GM23338 (cell line): ENCODE measurements at regions not wholly inside any gene's neighbourhood (a gene's known extent, or its start where the extent isn't known, plus 50 kb on each side); places are given as distances from the start of the nearest gene placed in this dataset.

Experiments
- ATAC-seq: fragments of 200-7000 bp; cut with Tn5 transposase; 3 replicates; pipeline ENCODE4 v1.9.1; 2020
- DNase-seq: peaks from one replicate; pipeline ENCODE4 v3.0.0-alpha.2; 2015; ENCODE audit warnings: low spot score
- H2AFZ ChIP-seq: fragments of 200-600 bp; sonication (generic); 2 replicates; pipeline ENCODE4 v1.8.0; 2016; ENCODE audit warnings: antibody characterized with exemption, mild to moderate bottlenecking, moderate library complexity
- H3F3A ChIP-seq: fragments of 200-600 bp; sonication (generic); replicated peaks from 2 replicates; pipeline ENCODE4 v1.8.0; 2017; ENCODE audit warnings: antibody characterized with exemption, mixed run types, low read depth
- H3K27ac ChIP-seq: fragments of 200-600 bp; sonication (generic); 2 replicates; pipeline ENCODE4 v1.6.1; 2016; ENCODE audit warnings: low read depth
- H3K27me3 ChIP-seq: fragments of 200-600 bp; sonication (generic); 2 replicates; pipeline ENCODE4 v1.8.0; 2016; ENCODE audit warnings: mild to moderate bottlenecking, mixed run types, moderate library complexity; ENCODE audit not compliant: insufficient read depth
- H3K36me3 ChIP-seq: fragments of 200-600 bp; sonication (generic); 2 replicates; pipeline ENCODE4 v1.8.0; 2016; ENCODE audit warnings: mild to moderate bottlenecking; ENCODE audit not compliant: insufficient read depth
- H3K4me1 ChIP-seq: fragments of 200-600 bp; sonication (generic); 2 replicates; pipeline ENCODE4 v1.8.0; 2016; ENCODE audit warnings: mild to moderate bottlenecking, moderate library complexity; ENCODE audit not compliant: insufficient read depth
- H3K4me2 ChIP-seq: fragments of 200-600 bp; sonication (generic); 2 replicates; pipeline ENCODE4 v1.7.1; 2017; ENCODE audit warnings: mixed run types
- H3K4me3 ChIP-seq: fragments of 200-600 bp; sonication (generic); 2 replicates; pipeline ENCODE4 v1.6.1; 2016; ENCODE audit warnings: mixed run types
- H3K79me2 ChIP-seq: fragments of 200-600 bp; sonication (generic); replicated peaks from 2 replicates; pipeline ENCODE4 v1.8.0; 2017; ENCODE audit warnings: mild to moderate bottlenecking; ENCODE audit not compliant: insufficient read depth
- H3K9me2 ChIP-seq: fragments of 200-600 bp; sonication (generic); 2 replicates; pipeline ENCODE4 v1.8.0; 2017; ENCODE audit not compliant: insufficient read depth
- H4K20me1 ChIP-seq: fragments of 200-600 bp; sonication (generic); replicated peaks from 2 replicates; pipeline ENCODE4 v1.8.0; 2017; ENCODE audit warnings: mild to moderate bottlenecking; ENCODE audit not compliant: insufficient read depth
- H3K27ac Mint-ChIP-seq: 2 replicates; pipeline ENCODE4 v1.8.0; 2020; ENCODE audit warnings: inconsistent platforms, mild to moderate bottlenecking, moderate library complexity, mixed read lengths
- H3K27me3 Mint-ChIP-seq: 3 replicates; pipeline ENCODE4 v1.8.0; 2022; ENCODE audit warnings: low read depth, mild to moderate bottlenecking, moderate library complexity, mixed read lengths, inconsistent platforms; ENCODE audit not compliant: insufficient read depth, poor library complexity
- H3K36me3 Mint-ChIP-seq: 3 replicates; pipeline ENCODE4 v1.8.0; 2021; ENCODE audit warnings: low read depth, mild to moderate bottlenecking, inconsistent platforms, moderate library complexity, mixed read lengths
- H3K4me1 Mint-ChIP-seq: 3 replicates; pipeline ENCODE4 v1.8.0; 2020; ENCODE audit warnings: mild to moderate bottlenecking, inconsistent platforms, mixed read lengths
- H3K4me3 Mint-ChIP-seq: 3 replicates; pipeline ENCODE4 v1.8.0; 2021; ENCODE audit warnings: moderate library complexity, mild to moderate bottlenecking, inconsistent platforms, mixed read lengths
- H3K9me3 Mint-ChIP-seq: 3 replicates; pipeline ENCODE4 v1.8.0; 2020; ENCODE audit warnings: moderate library complexity, mild to moderate bottlenecking, inconsistent platforms, mixed read lengths
- CREB1 ChIP-seq: fragments of 250-450 bp; sonication (Bioruptor Pico); IDR thresholded peaks from 2 replicates; pipeline ENCODE4 v1.5.0; 2020; ENCODE audit warnings: low read depth, mild to moderate bottlenecking, moderate library complexity
- CTCF ChIP-seq, 2 experiments: fragments of 200-600 bp in 1 of 2; sonication (generic) in 1 of 2; conservative IDR thresholded peaks; 2 replicates each; pipeline versions ENCODE4 v1.5.1 to v1.6.1; 2016 to 2017; ENCODE audit warnings: antibody characterized with exemption in 2 of 2, low read depth in 2 of 2, mild to moderate bottlenecking in 2 of 2, moderate library complexity in 1 of 2
- EZH2phosphoT487 ChIP-seq: fragments of 200-600 bp; sonication (generic); IDR thresholded peaks from one replicate; pipeline ENCODE4 v1.8.1; 2018; ENCODE audit warnings: antibody characterized with exemption; ENCODE audit not compliant: unreplicated experiment
- JUNB ChIP-seq: IDR thresholded peaks from one replicate; pipeline ENCODE4 v1.6.1; 2016; ENCODE audit warnings: antibody characterized with exemption; ENCODE audit not compliant: unreplicated experiment
- NANOG ChIP-seq: IDR thresholded peaks from 2 replicates; pipeline ENCODE4 v1.6.1; 2016; ENCODE audit warnings: antibody characterized with exemption, borderline replicate concordance
- POLR2AphosphoS5 ChIP-seq: IDR thresholded peaks from 2 replicates; pipeline ENCODE4 v1.6.1; 2016; ENCODE audit warnings: antibody characterized with exemption, low read depth
- ZNF114 ChIP-seq: fragments of 250-450 bp; sonication (Bioruptor Pico); IDR thresholded peaks from 2 replicates; pipeline ENCODE4 v1.5.0; 2020; ENCODE audit warnings: mild to moderate bottlenecking, moderate library complexity
- TF ChIP-seq, protein P1 (sequence below): fragments of 250-450 bp; sonication (Bioruptor Pico); IDR thresholded peaks from 2 replicates; pipeline ENCODE4 v1.5.0; 2020; ENCODE audit warnings: mild to moderate bottlenecking, moderate library complexity

DNA sequence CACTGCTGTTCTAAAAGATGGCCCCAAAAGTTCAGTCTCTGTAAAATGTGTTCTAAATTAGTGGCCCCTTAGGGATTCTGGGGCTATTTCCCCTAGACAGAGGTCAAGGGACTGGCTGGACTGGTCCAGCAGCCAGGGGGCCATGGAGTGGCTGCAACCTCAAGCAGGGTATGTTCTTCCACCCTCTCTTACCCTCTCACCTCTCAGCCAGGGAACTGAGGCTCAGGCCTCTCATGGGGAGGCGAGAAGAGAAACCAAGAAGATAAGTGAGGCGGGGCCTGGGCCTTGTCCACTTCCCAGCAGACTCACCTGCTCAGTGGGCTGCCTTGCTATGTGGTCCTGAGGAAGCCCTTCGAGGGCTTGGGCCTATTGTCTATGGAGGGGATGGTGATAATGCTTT is 339.7 kb downstream of the MYCN start (continued):
- TF ChIP-seq, protein P1, sequence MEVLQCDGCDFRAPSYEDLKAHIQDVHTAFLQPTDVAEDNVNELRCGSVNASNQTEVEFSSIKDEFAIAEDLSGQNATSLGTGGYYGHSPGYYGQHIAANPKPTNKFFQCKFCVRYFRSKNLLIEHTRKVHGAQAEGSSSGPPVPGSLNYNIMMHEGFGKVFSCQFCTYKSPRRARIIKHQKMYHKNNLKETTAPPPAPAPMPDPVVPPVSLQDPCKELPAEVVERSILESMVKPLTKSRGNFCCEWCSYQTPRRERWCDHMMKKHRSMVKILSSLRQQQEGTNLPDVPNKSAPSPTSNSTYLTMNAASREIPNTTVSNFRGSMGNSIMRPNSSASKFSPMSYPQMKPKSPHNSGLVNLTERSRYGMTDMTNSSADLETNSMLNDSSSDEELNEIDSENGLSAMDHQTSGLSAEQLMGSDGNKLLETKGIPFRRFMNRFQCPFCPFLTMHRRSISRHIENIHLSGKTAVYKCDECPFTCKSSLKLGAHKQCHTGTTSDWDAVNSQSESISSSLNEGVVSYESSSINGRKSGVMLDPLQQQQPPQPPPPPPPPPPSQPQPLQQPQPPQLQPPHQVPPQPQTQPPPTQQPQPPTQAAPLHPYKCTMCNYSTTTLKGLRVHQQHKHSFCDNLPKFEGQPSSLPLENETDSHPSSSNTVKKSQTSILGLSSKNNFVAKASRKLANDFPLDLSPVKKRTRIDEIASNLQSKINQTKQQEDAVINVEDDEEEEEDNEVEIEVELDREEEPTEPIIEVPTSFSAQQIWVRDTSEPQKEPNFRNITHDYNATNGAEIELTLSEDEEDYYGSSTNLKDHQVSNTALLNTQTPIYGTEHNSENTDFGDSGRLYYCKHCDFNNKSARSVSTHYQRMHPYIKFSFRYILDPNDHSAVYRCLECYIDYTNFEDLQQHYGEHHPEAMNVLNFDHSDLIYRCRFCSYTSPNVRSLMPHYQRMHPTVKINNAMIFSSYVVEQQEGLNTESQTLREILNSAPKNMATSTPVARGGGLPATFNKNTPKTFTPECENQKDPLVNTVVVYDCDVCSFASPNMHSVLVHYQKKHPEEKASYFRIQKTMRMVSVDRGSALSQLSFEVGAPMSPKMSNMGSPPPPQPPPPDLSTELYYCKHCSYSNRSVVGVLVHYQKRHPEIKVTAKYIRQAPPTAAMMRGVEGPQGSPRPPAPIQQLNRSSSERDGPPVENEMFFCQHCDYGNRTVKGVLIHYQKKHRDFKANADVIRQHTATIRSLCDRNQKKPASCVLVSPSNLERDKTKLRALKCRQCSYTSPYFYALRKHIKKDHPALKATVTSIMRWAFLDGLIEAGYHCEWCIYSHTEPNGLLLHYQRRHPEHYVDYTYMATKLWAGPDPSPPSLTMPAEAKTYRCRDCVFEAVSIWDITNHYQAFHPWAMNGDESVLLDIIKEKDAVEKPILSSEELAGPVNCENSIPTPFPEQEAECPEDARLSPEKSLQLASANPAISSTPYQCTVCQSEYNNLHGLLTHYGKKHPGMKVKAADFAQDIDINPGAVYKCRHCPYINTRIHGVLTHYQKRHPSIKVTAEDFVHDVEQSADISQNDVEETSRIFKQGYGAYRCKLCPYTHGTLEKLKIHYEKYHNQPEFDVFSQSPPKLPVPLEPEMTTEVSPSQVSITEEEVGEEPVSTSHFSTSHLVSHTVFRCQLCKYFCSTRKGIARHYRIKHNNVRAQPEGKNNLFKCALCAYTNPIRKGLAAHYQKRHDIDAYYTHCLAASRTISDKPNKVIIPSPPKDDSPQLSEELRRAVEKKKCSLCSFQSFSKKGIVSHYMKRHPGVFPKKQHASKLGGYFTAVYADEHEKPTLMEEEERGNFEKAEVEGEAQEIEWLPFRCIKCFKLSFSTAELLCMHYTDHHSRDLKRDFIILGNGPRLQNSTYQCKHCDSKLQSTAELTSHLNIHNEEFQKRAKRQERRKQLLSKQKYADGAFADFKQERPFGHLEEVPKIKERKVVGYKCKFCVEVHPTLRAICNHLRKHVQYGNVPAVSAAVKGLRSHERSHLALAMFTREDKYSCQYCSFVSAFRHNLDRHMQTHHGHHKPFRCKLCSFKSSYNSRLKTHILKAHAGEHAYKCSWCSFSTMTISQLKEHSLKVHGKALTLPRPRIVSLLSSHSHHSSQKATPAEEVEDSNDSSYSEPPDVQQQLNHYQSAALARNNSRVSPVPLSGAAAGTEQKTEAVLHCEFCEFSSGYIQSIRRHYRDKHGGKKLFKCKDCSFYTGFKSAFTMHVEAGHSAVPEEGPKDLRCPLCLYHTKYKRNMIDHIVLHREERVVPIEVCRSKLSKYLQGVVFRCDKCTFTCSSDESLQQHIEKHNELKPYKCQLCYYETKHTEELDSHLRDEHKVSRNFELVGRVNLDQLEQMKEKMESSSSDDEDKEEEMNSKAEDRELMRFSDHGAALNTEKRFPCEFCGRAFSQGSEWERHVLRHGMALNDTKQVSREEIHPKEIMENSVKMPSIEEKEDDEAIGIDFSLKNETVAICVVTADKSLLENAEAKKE (CRISPR knock-in tag): no peak
- TF ChIP-seq POLR2AphosphoS5 (no peak), NANOG (no peak), ZNF114 (no peak), JUNB (no peak)

GRCh38 chr2:16279641-16280040 is 339.3 kb downstream of the MYCN start:
- Histone ChIP-seq H3K27ac (no peak overlapping the region), H4K20me1 (no peaks in the 10 kb centered on the region), H3K4me3 (no peak overlapping the region), H3K4me1 (no peaks in the 10 kb centered on the region), H2AFZ (no peak overlapping the region), H3K9me2 (no peaks in the 10 kb centered on the region), H3K4me2 (no peak overlapping the region), H3K36me3 (no peaks in the 10 kb centered on the region), H3K79me2 (no peaks in the 10 kb centered on the region), H3F3A (no peaks in the 10 kb centered on the region), H3K27me3 (no peaks in the 10 kb centered on the region)
- ATAC-seq (no peak), DNase-seq (no peak)
- Mint-ChIP-seq H3K36me3 (no peaks in the 10 kb centered on the region), H3K27ac (no peak overlapping the region), H3K9me3 (no peaks in the 10 kb centered on the region), H3K27me3 (peaks cover 3% of the 10 kb centered on the region), H3K4me1 (peaks cover 12% of the 10 kb centered on the region), H3K4me3 (no peak overlapping the region)
- TF ChIP-seq NANOG: no peak
- TF ChIP-seq EZH2phosphoT487: no peak
- TF ChIP-seq, protein P1 (CRISPR knock-in tag): no peak
- no peak for TF ChIP-seq CTCF (conservative IDR thresholded peaks at IDR 0.05; ENCODE audit: low read depth in 2 of 2)
- no peak for TF ChIP-seq CREB1 (CRISPR knock-in tag)
